A673 (cell line): ENCODE measurements at regions not wholly inside any gene's neighbourhood (a gene's known extent, or its start where the extent isn't known, plus 50 kb on each side); places are given as distances from the start of the nearest gene placed in this dataset.

Experiments
- CTCF ChIP-seq: fragments of 300-800, 200-600 bp; sonication (generic); conservative IDR thresholded peaks from 2 replicates; pipeline ENCODE4 v1.5.1; 2017; ENCODE audit warnings: low read depth, mild to moderate bottlenecking, antibody characterized with exemption, low read length, moderate library complexity, mixed read lengths
- EZH2 ChIP-seq: fragments of 200-600 bp; sonication (generic); IDR thresholded peaks from 2 replicates; pipeline ENCODE4 v1.6.1; 2017; ENCODE audit warnings: borderline replicate concordance, low read depth, mild to moderate bottlenecking, mixed read lengths, antibody characterized with exemption, low read length; ENCODE audit not compliant: poor library complexity, severe bottlenecking

- TF ChIP-seq CTCF: no peak
- TF ChIP-seq EZH2: no peak
These were observed 581.7 kb downstream of the MRPL39 start for GRCh38 chr21:25025596-25025995.
